SU-DHL-6 (cell line): ENCODE measurements at regions not wholly inside any gene's neighbourhood (a gene's known extent, or its start where the extent isn't known, plus 50 kb on each side); places are given as distances from the start of the nearest gene placed in this dataset.

Experiments
- EZH2phosphoT487 ChIP-seq: fragments of 200-600 bp; sonication (generic), shearing (Covaris generic); conservative IDR thresholded peaks from 2 replicates; pipeline ENCODE4 v1.6.1; 2018; ENCODE audit warnings: mild to moderate bottlenecking, antibody characterized with exemption, low read length, moderate library complexity, mixed read lengths
- TF ChIP-seq, protein P1 (sequence below): fragments of 200-600 bp; sonication (generic); IDR thresholded peaks from one replicate; pipeline ENCODE4 v1.5.1; 2017; ENCODE audit warnings: antibody characterized with exemption, mild to moderate bottlenecking, low read length, moderate library complexity; ENCODE audit not compliant: insufficient read depth, poor library complexity, severe bottlenecking

DNA sequence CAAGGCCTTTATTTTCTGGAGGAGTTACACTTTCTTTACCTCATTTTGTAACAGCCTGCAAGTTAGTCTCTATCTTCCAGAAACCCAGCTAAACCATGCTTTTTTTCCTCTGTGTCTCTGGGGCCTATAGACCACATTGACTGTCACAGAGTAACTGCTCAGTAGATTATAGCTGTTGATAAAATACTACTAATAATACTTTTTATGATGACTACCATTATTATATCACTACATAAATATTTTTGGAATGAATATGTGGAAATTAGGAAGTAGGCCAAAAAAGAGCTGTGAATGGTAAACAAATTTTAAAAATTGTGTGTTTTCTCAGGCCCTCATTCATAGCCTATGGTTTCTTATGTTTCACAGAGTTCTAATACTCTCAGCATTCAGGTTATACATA lies 233.1 kb upstream of the USP24 start:
- TF ChIP-seq, protein P1, sequence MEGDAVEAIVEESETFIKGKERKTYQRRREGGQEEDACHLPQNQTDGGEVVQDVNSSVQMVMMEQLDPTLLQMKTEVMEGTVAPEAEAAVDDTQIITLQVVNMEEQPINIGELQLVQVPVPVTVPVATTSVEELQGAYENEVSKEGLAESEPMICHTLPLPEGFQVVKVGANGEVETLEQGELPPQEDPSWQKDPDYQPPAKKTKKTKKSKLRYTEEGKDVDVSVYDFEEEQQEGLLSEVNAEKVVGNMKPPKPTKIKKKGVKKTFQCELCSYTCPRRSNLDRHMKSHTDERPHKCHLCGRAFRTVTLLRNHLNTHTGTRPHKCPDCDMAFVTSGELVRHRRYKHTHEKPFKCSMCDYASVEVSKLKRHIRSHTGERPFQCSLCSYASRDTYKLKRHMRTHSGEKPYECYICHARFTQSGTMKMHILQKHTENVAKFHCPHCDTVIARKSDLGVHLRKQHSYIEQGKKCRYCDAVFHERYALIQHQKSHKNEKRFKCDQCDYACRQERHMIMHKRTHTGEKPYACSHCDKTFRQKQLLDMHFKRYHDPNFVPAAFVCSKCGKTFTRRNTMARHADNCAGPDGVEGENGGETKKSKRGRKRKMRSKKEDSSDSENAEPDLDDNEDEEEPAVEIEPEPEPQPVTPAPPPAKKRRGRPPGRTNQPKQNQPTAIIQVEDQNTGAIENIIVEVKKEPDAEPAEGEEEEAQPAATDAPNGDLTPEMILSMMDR, result no peak
- no peak for TF ChIP-seq EZH2phosphoT487
